Astrocyte (in vitro differentiated cells and primary cell): ENCODE measurements at regions not wholly inside any gene's neighbourhood (a gene's known extent, or its start where the extent isn't known, plus 50 kb on each side); places are given as distances from the start of the nearest gene placed in this dataset.

ENCODE experiments used
- DNase-seq: peaks from one replicate; pipeline ENCODE4 v3.0.0-alpha.2; 2010; ENCODE audit warnings: low read depth
- FAIRE-seq: peaks from 2 replicates; lab custom pipeline; 2011; peaks lifted over from hg19 to GRCh38; lab: Jason Lieb, UNC
- H2AFZ ChIP-seq: 2 replicates; pipeline ENCODE4 v1.6.0; 2012; ENCODE audit warnings: low read depth, low read length, inconsistent platforms
- H3K27ac ChIP-seq: 2 replicates; pipeline ENCODE4 v1.5.1; 2011; ENCODE audit warnings: low read depth, low read length, inconsistent platforms
- H3K27me3 ChIP-seq: 2 replicates; pipeline ENCODE4 v1.6.0; 2011; ENCODE audit warnings: low read length, inconsistent platforms; ENCODE audit not compliant: insufficient read depth
- H3K36me3 ChIP-seq: 2 replicates; pipeline ENCODE4 v1.5.1; 2011; ENCODE audit warnings: low read length, inconsistent platforms; ENCODE audit not compliant: insufficient read depth
- H3K4me1 ChIP-seq: 2 replicates; pipeline ENCODE4 v1.5.1; 2011; ENCODE audit warnings: low read length, inconsistent platforms; ENCODE audit not compliant: insufficient read depth
- H3K4me2 ChIP-seq: 2 replicates; pipeline ENCODE4 v1.6.0; 2012; ENCODE audit warnings: low read length, inconsistent platforms
- H3K4me3 ChIP-seq: 2 replicates; pipeline ENCODE4 v1.5.1; 2011; ENCODE audit warnings: low read depth, mild to moderate bottlenecking, low read length, inconsistent platforms; ENCODE audit not compliant: insufficient read depth
- H3K79me2 ChIP-seq: 2 replicates; pipeline ENCODE4 v1.6.0; 2012; ENCODE audit warnings: mild to moderate bottlenecking, low read length, inconsistent platforms; ENCODE audit not compliant: insufficient read depth
- H3K9ac ChIP-seq: 2 replicates; pipeline ENCODE4 v1.6.0; 2012; ENCODE audit warnings: mild to moderate bottlenecking, low read length, inconsistent platforms
- H3K9me3 ChIP-seq: 2 replicates; pipeline ENCODE4 v1.5.1; 2012; ENCODE audit warnings: low read depth, mild to moderate bottlenecking, low read length, inconsistent platforms; ENCODE audit not compliant: insufficient read depth
- H4K20me1 ChIP-seq: 2 replicates; pipeline ENCODE4 v1.6.0; 2012; ENCODE audit warnings: low read length, inconsistent platforms; ENCODE audit not compliant: insufficient read depth
- H3K27ac Mint-ChIP-seq: one replicate; pipeline ENCODE4 v1.8.0; 2021; ENCODE audit warnings: mild to moderate bottlenecking, mixed read lengths; ENCODE audit not compliant: unreplicated experiment
- H3K27me3 Mint-ChIP-seq: one replicate; pipeline ENCODE4 v1.8.0; 2021; ENCODE audit warnings: low read depth, mixed read lengths; ENCODE audit not compliant: unreplicated experiment
- H3K36me3 Mint-ChIP-seq: one replicate; pipeline ENCODE4 v1.8.0; 2021; ENCODE audit warnings: low read depth, mixed read lengths; ENCODE audit not compliant: unreplicated experiment
- H3K4me1 Mint-ChIP-seq: one replicate; pipeline ENCODE4 v1.8.0; 2021; ENCODE audit warnings: low read depth, mixed read lengths; ENCODE audit not compliant: unreplicated experiment
- H3K4me3 Mint-ChIP-seq: one replicate; pipeline ENCODE4 v1.8.0; 2021; ENCODE audit warnings: mild to moderate bottlenecking, moderate library complexity, mixed read lengths; ENCODE audit not compliant: unreplicated experiment
- H3K9me3 Mint-ChIP-seq: one replicate; pipeline ENCODE4 v1.8.0; 2021; ENCODE audit warnings: mild to moderate bottlenecking, mixed read lengths; ENCODE audit not compliant: unreplicated experiment
- CTCF ChIP-seq: IDR thresholded peaks from 2 replicates; pipeline ENCODE4 v1.5.1; 2011; ENCODE audit warnings: low read depth, mild to moderate bottlenecking, inconsistent platforms, low read length, moderate library complexity; ENCODE audit not compliant: insufficient read depth
- EZH2 ChIP-seq: IDR thresholded peaks from 2 replicates; pipeline ENCODE4 v1.6.1; 2012; ENCODE audit warnings: mild to moderate bottlenecking, low read length, inconsistent platforms; ENCODE audit not compliant: insufficient read depth

GRCh38 chr7:13774976-13775375 lies 214.5 kb downstream of the ETV1 start:
- DNase-seq (peak; percentile 33), FAIRE-seq (no peak)
- no peak overlapping the region for H3K27ac ChIP-seq
- Mint-ChIP-seq H3K4me3 (no peak overlapping the region), H3K27me3 (no peaks in the 10 kb centered on the region), H3K36me3 (no peaks in the 10 kb centered on the region), H3K27ac (no peak overlapping the region), H3K4me1 (peaks cover 5% of the 10 kb centered on the region), H3K9me3 (no peaks in the 10 kb centered on the region)
- no peak overlapping the region for H3K4me2 ChIP-seq
- no peak overlapping the region for H3K4me3 ChIP-seq
- peaks cover 11% of the 10 kb centered on the region for H3K4me1 ChIP-seq
- H3K9me3 ChIP-seq = no peaks in the 10 kb centered on the region
- no peak for TF ChIP-seq CTCF
- TF ChIP-seq EZH2 = no peak
- H2AFZ ChIP-seq = no peak overlapping the region
- H4K20me1 ChIP-seq = no peaks in the 10 kb centered on the region
- H3K79me2 ChIP-seq = no peaks in the 10 kb centered on the region
- no peaks in the 10 kb centered on the region for H3K36me3 ChIP-seq
- H3K9ac ChIP-seq = no peak overlapping the region
- H3K27me3 ChIP-seq = no peaks in the 10 kb centered on the region

GRCh38 chr7:13777242-13777641 lies 212.2 kb downstream of the ETV1 start:
- H3K4me1 Mint-ChIP-seq = peaks cover 5% of the 10 kb centered on the region
- TF ChIP-seq CTCF (no peak), EZH2 (no peak)
- H3K9me3 ChIP-seq = no peaks in the 10 kb centered on the region
- no peaks in the 10 kb centered on the region for H3K79me2 ChIP-seq
- H2AFZ ChIP-seq = no peak overlapping the region
- no peaks in the 10 kb centered on the region for H3K9me3 Mint-ChIP-seq
- no peaks in the 10 kb centered on the region for H3K27me3 Mint-ChIP-seq
- no peak for FAIRE-seq
- no peaks in the 10 kb centered on the region for H3K36me3 Mint-ChIP-seq
- DNase-seq = no peak
- no peaks in the 10 kb centered on the region for H3K36me3 ChIP-seq
- no peaks in the 10 kb centered on the region for H3K27me3 ChIP-seq
- H3K27ac Mint-ChIP-seq = no peak overlapping the region
- H3K9ac ChIP-seq = no peak overlapping the region
- H3K4me2 ChIP-seq = no peak overlapping the region
- no peak overlapping the region for H3K4me3 ChIP-seq
- no peak overlapping the region for H3K4me3 Mint-ChIP-seq
- peaks cover 11% of the 10 kb centered on the region for H3K4me1 ChIP-seq
- H4K20me1 ChIP-seq = no peaks in the 10 kb centered on the region
- H3K27ac ChIP-seq = no peak overlapping the region

GRCh38 chr7:13778967-13779366 lies 210.5 kb downstream of the ETV1 start:
- H3K27ac Mint-ChIP-seq = no peak overlapping the region
- H2AFZ ChIP-seq = peak overlapping the region; percentile 20

More at GRCh38 chr7:13778967-13779366, 210.5 kb downstream of the ETV1 start:
- Histone ChIP-seq H3K36me3 (no peaks in the 10 kb centered on the region), H3K4me1 (peaks cover 11% of the 10 kb centered on the region), H3K27ac (no peak overlapping the region), H3K9ac (no peak overlapping the region), H3K79me2 (no peaks in the 10 kb centered on the region), H3K9me3 (no peaks in the 10 kb centered on the region), H3K27me3 (no peaks in the 10 kb centered on the region), H3K4me3 (no peak overlapping the region), H4K20me1 (no peaks in the 10 kb centered on the region), H3K4me2 (no peak overlapping the region)
- no peaks in the 10 kb centered on the region for H3K36me3 Mint-ChIP-seq
- no peak overlapping the region for H3K4me3 Mint-ChIP-seq
- FAIRE-seq (no peak), DNase-seq (peak; percentile 59)
- no peak for TF ChIP-seq EZH2
- TF ChIP-seq CTCF = no peak
- peaks cover 5% of the 10 kb centered on the region for H3K4me1 Mint-ChIP-seq
- no peaks in the 10 kb centered on the region for H3K27me3 Mint-ChIP-seq
- H3K9me3 Mint-ChIP-seq = no peaks in the 10 kb centered on the region
